ENCODE measurements at regions not wholly inside any gene's neighbourhood (a gene's known extent, or its start where the extent isn't known, plus 50 kb on each side); places are given as distances from the start of the nearest gene placed in this dataset.

- no peaks in the 10 kb centered on the region for H3K9me3 ChIP-seq (ENCODE audit: control insufficient read depth, low read depth, low read length)
- Mint-ChIP-seq H3K4me3 (no peak overlapping the region), H3K27me3 (ENCODE audit: low read depth) (no peaks in the 10 kb centered on the region), H3K27ac (no peak overlapping the region), H3K9me3 (peaks cover 0 to 6% of the 10 kb centered on the region in 2 experiments; a peak in 3 of 5 replicates), H3K4me1 (peaks cover 9 to 10% of the 10 kb centered on the region in 2 experiments), H3K36me3 (ENCODE audit: insufficient read depth in 1 of 3, low read depth in 3 of 3) (peaks cover 0 to 8% (median 0%) of the 10 kb centered on the region in 3 experiments; a peak in 2 of 7 replicates)
- no peak overlapping the region for H2BK120ac ChIP-seq (ENCODE audit: low read depth, low read length, poor library complexity, severe bottlenecking)
- no peaks in the 10 kb centered on the region for H3K79me2 ChIP-seq (ENCODE audit: insufficient read depth, low read length)
- H4K5ac ChIP-seq (ENCODE audit: insufficient read length, low read depth, low read length) = no peak overlapping the region
- no peak overlapping the region for H2BK20ac ChIP-seq (ENCODE audit: low read depth, low read length, poor library complexity, severe bottlenecking)
- no peak overlapping the region for H2AK5ac ChIP-seq (ENCODE audit: insufficient read length, low read length)
- H4K91ac ChIP-seq (ENCODE audit: insufficient read length, low read depth, low read length) = no peak overlapping the region
- H3K14ac ChIP-seq (ENCODE audit: insufficient read depth, low read length) = no peak overlapping the region
- H4K20me1 ChIP-seq (ENCODE audit: control insufficient read depth, insufficient read depth, insufficient read length) = no peaks in the 10 kb centered on the region
- H3K9ac ChIP-seq (ENCODE audit: extremely low read depth, insufficient read length, low read length) = no peak overlapping the region
- TF ChIP-seq CTCF (conservative IDR thresholded peaks at IDR 0.05) = no peak
- H3K23me2 ChIP-seq (ENCODE audit: insufficient read length, low read depth, low read length, poor library complexity, severe bottlenecking) = no peaks in the 10 kb centered on the region
- no peak overlapping the region for H3K56ac ChIP-seq (ENCODE audit: insufficient read length, low read depth, low read length)
- no peak overlapping the region for H3K27ac ChIP-seq (ENCODE audit: insufficient read length, low read depth, low read length)
- no peak overlapping the region for H2AFZ ChIP-seq (ENCODE audit: low read length)
- H3K4me1 ChIP-seq (ENCODE audit: insufficient read depth, low read length) = no peaks in the 10 kb centered on the region
- no peak overlapping the region for H4K8ac ChIP-seq (replicated peaks; ENCODE audit: insufficient read length, low read depth, low read length)
- no peak overlapping the region for H3K4me2 ChIP-seq (ENCODE audit: insufficient read depth, insufficient read length, low read length)
- DNase-seq = no peak
- H3K18ac ChIP-seq (ENCODE audit: insufficient read length, low read depth, low read length) = no peak overlapping the region
- H2BK12ac ChIP-seq (ENCODE audit: insufficient read length, low read depth, low read length) = no peak overlapping the region
- no peaks in the 10 kb centered on the region for H3K79me1 ChIP-seq (ENCODE audit: insufficient read depth, low read depth, low read length, poor library complexity, severe bottlenecking)
- no peak overlapping the region for H3T11ph ChIP-seq (ENCODE audit: low read length)
- H3K23ac ChIP-seq (ENCODE audit: insufficient read length, low read depth, low read length) = no peak overlapping the region
- no peak overlapping the region for H2BK15ac ChIP-seq (ENCODE audit: low read depth, low read length)
- no peak overlapping the region for H3K4ac ChIP-seq (ENCODE audit: low read depth, low read length)
- H3K27me3 ChIP-seq (ENCODE audit: insufficient read depth, low read length) = no peaks in the 10 kb centered on the region
- H2BK5ac ChIP-seq (ENCODE audit: insufficient read length, low read length) = no peak overlapping the region
- no CpG with 5 or more reads among the region's 4 CpGs for WGBS (ENCODE audit: extremely low coverage, insufficient read length, low lambda C conversion rate)
Measured at GRCh38 chr3:41148901-41149300, 50.4 kb upstream of the CTNNB1 start.

Measured in H9 (cell line).